ENCODE measurements at regions not wholly inside any gene's neighbourhood (a gene's known extent, or its start where the extent isn't known, plus 50 kb on each side); places are given as distances from the start of the nearest gene placed in this dataset.

DNA sequence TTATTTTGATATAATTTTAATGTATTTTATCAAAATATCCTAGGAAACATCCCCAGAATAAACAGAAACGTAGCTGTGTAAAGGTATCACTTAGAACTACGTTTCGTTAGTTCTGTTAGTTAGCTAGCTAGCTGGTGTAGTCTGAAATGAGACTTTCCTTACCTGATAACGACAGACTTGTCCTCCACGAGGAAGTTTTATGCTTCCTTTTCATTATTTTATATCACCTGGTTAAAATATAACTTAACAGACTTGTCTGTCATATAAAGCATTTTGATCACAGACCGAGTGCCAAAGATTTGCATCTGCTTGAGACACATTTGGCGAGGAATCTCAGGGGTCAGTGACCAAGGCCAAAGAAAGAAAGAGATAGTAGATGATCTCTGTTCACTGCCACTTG is 829.5 kb downstream of the VGLL3 start:
- no peak overlapping the region for H3K27ac ChIP-seq
- no peaks in the 10 kb centered on the region for H3K27me3 ChIP-seq
- no peak for TF ChIP-seq CTCF (IDR thresholded peaks at IDR 0.05)
- no peaks in the 10 kb centered on the region for H3K9me3 ChIP-seq
- H3K4me3 ChIP-seq, result no peak overlapping the region
- H3K4me1 ChIP-seq, result no peaks in the 10 kb centered on the region
- intact Hi-C loops (cut with DNase I), result no loop called here
- ATAC-seq (no peak), DNase-seq (no peak)
- H3K36me3 ChIP-seq, result no peaks in the 10 kb centered on the region

GRCh38 chr3:86152620-86153019 is 838.3 kb downstream of the VGLL3 start:
- DNase-seq, result no peak

DNA sequence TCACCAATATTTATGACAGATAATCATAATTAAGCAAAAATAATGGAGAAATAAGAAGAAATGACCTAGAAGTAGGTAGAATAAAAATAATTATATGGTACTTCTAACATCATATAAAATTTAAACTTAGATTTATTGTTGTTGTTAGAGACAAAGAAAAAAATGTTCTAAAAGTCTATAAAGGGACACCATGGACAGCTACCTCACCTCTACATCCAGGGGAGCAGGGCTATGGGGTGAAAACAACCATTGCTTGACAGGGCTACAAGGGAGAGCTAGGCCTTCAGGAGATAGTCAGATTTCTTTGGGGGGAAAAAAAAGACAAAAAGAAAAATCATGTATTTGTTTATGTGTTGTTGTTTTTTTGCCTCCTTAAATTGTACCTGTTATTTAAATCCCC is 841.9 kb downstream of the VGLL3 start:
- Histone ChIP-seq H3K9me3 (peaks cover 0 to 5% of the 10 kb centered on the region in 2 donors), H3K27ac (no peak overlapping the region), H3K27me3 (no peaks in the 10 kb centered on the region), H3K4me3 (no peak overlapping the region), H3K4me1 (no peaks in the 10 kb centered on the region), H3K36me3 (no peaks in the 10 kb centered on the region)
- intact Hi-C loops (cut with DNase I), result no loop called here
- no peak for ATAC-seq
- TF ChIP-seq CTCF (IDR thresholded peaks at IDR 0.05), result no peak
- DNase-seq, result no peak

More at GRCh38 chr3:86152620-86153019, 838.3 kb downstream of the VGLL3 start:
- no peak for ATAC-seq
- H3K27me3 ChIP-seq, result no peaks in the 10 kb centered on the region
- no peak for TF ChIP-seq CTCF (IDR thresholded peaks at IDR 0.05)
- no peaks in the 10 kb centered on the region for H3K36me3 ChIP-seq
- H3K9me3 ChIP-seq, result peaks cover 0 to 4% of the 10 kb centered on the region in 2 donors
- intact Hi-C loops (cut with DNase I), result no loop called here
- no peak overlapping the region for H3K27ac ChIP-seq
- no peaks in the 10 kb centered on the region for H3K4me1 ChIP-seq
- H3K4me3 ChIP-seq, result no peak overlapping the region

DNA sequence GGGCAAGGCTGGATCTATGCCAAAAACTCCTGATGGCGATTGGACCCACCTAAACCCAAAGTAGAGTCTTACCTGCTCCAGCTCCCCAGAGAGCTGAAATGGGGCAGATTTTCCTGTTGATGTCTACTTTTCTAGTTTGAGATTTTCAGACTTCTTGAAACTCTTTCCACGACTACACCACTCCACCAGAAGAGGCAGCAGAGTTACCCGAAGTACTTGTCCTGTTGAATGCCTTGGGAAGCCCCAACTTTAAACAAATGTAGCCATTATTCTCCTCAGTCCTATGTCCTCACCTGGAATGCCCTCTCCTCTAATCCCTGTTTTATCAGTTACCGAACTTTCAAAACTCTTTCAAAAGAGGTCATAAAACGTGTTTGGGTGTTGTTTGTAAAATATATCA is 843.8 kb downstream of the VGLL3 start:
- TF ChIP-seq CTCF (IDR thresholded peaks at IDR 0.05), result no peak
- no peak overlapping the region for H3K27ac ChIP-seq
- no peak for DNase-seq
- no peak for ATAC-seq
- H3K4me3 ChIP-seq, result no peak overlapping the region
- no peaks in the 10 kb centered on the region for H3K27me3 ChIP-seq
- H3K9me3 ChIP-seq, result peaks cover 0 to 5% of the 10 kb centered on the region in 2 donors
- intact Hi-C loops (cut with DNase I), result no loop called here
- H3K36me3 ChIP-seq, result no peaks in the 10 kb centered on the region
- H3K4me1 ChIP-seq, result no peaks in the 10 kb centered on the region

- Histone ChIP-seq H3K4me3 (no peak overlapping the region), H3K27ac (no peak overlapping the region), H3K9me3 (peaks cover 0 to 6% of the 10 kb centered on the region in 2 donors), H3K36me3 (no peaks in the 10 kb centered on the region), H3K27me3 (no peaks in the 10 kb centered on the region), H3K4me1 (no peaks in the 10 kb centered on the region)
- no peak for TF ChIP-seq CTCF (IDR thresholded peaks at IDR 0.05)
- no peak for DNase-seq
- ATAC-seq, result no peak
- intact Hi-C loops (cut with DNase I), result no loop called here
Observed at GRCh38 chr3:86126552-86126951, 864.4 kb downstream of the VGLL3 start.

All from left lung (tissue), 4 donors.